Osteocyte (in vitro differentiated cells): ENCODE measurements at regions not wholly inside any gene's neighbourhood (a gene's known extent, or its start where the extent isn't known, plus 50 kb on each side); places are given as distances from the start of the nearest gene placed in this dataset.

ENCODE experiments used
- DNase-seq: peaks from one replicate; pipeline ENCODE4 v3.0.0; 2021; ENCODE audit warnings: mixed read lengths; ENCODE audit not compliant: unreplicated experiment; ENCODE audit errors: extremely low spot score
- H3K27ac Mint-ChIP-seq: one replicate; pipeline ENCODE4 v1.8.0; 2021; ENCODE audit warnings: mild to moderate bottlenecking, mixed read lengths; ENCODE audit not compliant: unreplicated experiment
- H3K27me3 Mint-ChIP-seq: one replicate; pipeline ENCODE4 v1.8.0; 2021; ENCODE audit warnings: mixed read lengths; ENCODE audit not compliant: unreplicated experiment
- H3K36me3 Mint-ChIP-seq: one replicate; pipeline ENCODE4 v1.8.0; 2021; ENCODE audit warnings: mixed read lengths; ENCODE audit not compliant: unreplicated experiment
- H3K4me1 Mint-ChIP-seq: one replicate; pipeline ENCODE4 v1.8.0; 2021; ENCODE audit warnings: mixed read lengths; ENCODE audit not compliant: unreplicated experiment
- H3K4me3 Mint-ChIP-seq: one replicate; pipeline ENCODE4 v1.8.0; 2021; ENCODE audit warnings: mild to moderate bottlenecking, moderate library complexity, mixed read lengths; ENCODE audit not compliant: unreplicated experiment
- H3K9me3 Mint-ChIP-seq: one replicate; pipeline ENCODE4 v1.8.0; 2021; ENCODE audit warnings: mixed read lengths; ENCODE audit not compliant: unreplicated experiment
- CTCF ChIP-seq: fragments of 200-600 bp; sonication (generic); IDR thresholded peaks from 2 replicates; pipeline ENCODE4 v1.5.0; 2021; ENCODE audit warnings: antibody characterized with exemption, mild to moderate bottlenecking, moderate library complexity

GRCh38 chr18:34483198-34483597, 226.9 kb upstream of the DTNA start:
- TF ChIP-seq CTCF: no peak
- Mint-ChIP-seq H3K27ac (no peak overlapping the region), H3K4me3 (no peak overlapping the region), H3K36me3 (no peaks in the 10 kb centered on the region), H3K9me3 (no peaks in the 10 kb centered on the region), H3K27me3 (peaks cover 56% of the 10 kb centered on the region), H3K4me1 (no peaks in the 10 kb centered on the region)
- DNase-seq: no peak

- Mint-ChIP-seq H3K27me3 (peaks cover 86% of the 10 kb centered on the region), H3K27ac (no peak overlapping the region), H3K4me1 (peaks cover 6% of the 10 kb centered on the region), H3K4me3 (no peak overlapping the region), H3K9me3 (no peaks in the 10 kb centered on the region), H3K36me3 (no peaks in the 10 kb centered on the region)
- no peak for DNase-seq
- TF ChIP-seq CTCF: no peak
Observed at GRCh38 chr18:34491719-34492118, 218.4 kb upstream of the DTNA start.

GRCh38 chr18:34492652-34493051, 217.4 kb upstream of the DTNA start:
- Mint-ChIP-seq H3K27ac (peak overlapping the region; percentile 67), H3K36me3 (no peaks in the 10 kb centered on the region), H3K4me3 (peak overlapping the region; percentile 81), H3K27me3 (peaks cover 85% of the 10 kb centered on the region), H3K4me1 (peaks cover 6% of the 10 kb centered on the region), H3K9me3 (no peaks in the 10 kb centered on the region)
- no peak for TF ChIP-seq CTCF
- DNase-seq: no peak

- DNase-seq: peak; percentile 86
Observed at GRCh38 chr18:34493099-34493544, 217.0 kb upstream of the DTNA start.

More at GRCh38 chr18:34493099-34493544, 217.0 kb upstream of the DTNA start:
- H3K9me3 Mint-ChIP-seq: no peaks in the 10 kb centered on the region
- H3K27ac Mint-ChIP-seq: peak overlapping the region; percentile 67
- no peak for TF ChIP-seq CTCF
- no peaks in the 10 kb centered on the region for H3K36me3 Mint-ChIP-seq
- H3K27me3 Mint-ChIP-seq: peaks cover 80% of the 10 kb centered on the region
- peak overlapping the region; percentile 81 for H3K4me3 Mint-ChIP-seq
- peaks cover 6% of the 10 kb centered on the region for H3K4me1 Mint-ChIP-seq
